ENCODE measurements at regions not wholly inside any gene's neighbourhood (a gene's known extent, or its start where the extent isn't known, plus 50 kb on each side); places are given as distances from the start of the nearest gene placed in this dataset.

DNA sequence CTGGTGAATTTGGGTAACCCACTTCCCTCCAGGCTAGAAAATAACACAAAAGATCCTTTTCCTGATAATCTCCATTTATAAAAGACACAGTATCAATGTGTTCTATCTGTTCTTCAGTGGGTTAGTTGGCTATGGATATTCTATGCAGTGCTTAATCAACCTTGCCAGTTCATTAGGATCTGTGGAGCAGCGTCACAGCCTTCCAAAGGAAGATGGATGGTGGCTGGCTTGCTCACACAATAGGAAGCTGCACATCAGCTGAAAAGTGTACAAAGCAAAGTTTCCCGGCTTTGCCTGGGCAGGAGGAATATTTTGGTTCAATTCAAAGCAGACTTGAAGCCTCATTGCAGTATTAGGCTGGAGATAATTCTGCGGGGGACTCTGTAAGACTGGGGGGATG lies 70.3 kb upstream of the CA10 start:
- no peak for DNase-seq (ENCODE audit: low spot score)

DNA sequence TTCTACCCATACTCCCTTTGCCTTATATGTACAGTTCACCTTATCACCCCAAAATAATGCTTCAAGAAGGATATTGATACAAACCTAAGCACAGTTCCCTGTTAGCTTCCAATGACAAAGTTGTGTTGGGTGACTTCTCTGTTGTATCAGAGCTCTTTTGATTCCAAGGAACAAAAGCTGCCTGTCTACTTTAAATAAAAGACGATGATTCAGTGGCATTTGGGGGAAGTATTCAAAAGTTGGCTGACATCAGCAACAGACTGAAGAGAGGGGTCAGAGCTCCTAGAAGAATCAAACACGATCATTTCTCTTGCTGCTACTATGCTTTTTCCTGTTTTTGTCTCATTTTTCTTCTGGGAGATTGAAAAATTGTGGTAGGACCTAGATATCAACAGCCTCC lies 69.4 kb upstream of the CA10 start:
- DNase-seq (ENCODE audit: low spot score) = no peak

- no peak for DNase-seq (ENCODE audit: low spot score)
Observed at GRCh38 chr17:52213451-52213850, 54.9 kb upstream of the CA10 start.

GRCh38 chr17:52212851-52213250 lies 54.3 kb upstream of the CA10 start:
- DNase-seq (ENCODE audit: low spot score) = no peak

GRCh38 chr17:52209507-52209906 lies 51.0 kb upstream of the CA10 start:
- DNase-seq (ENCODE audit: low spot score) = no peak
